DMS153 (cell line): ENCODE measurements at regions not wholly inside any gene's neighbourhood (a gene's known extent, or its start where the extent isn't known, plus 50 kb on each side); places are given as distances from the start of the nearest gene placed in this dataset.
A peak's percentile ranks its signal among the peaks of the same experiment; 100 is the strongest.

Experiments used
- DNase-seq: peaks from one replicate; lab custom pipeline; 2025; lab: John Stamatoyannopoulos, UW

GRCh38 chr1:208848854-208849253 lies 604.7 kb upstream of the PLXNA2 start:
- DNase-seq = no peak

- DNase-seq = no peak
These were observed 606.3 kb upstream of the PLXNA2 start for GRCh38 chr1:208850442-208850841.

GRCh38 chr1:208851366-208851765 lies 607.2 kb upstream of the PLXNA2 start:
- peak; percentile 26 for DNase-seq

DNA sequence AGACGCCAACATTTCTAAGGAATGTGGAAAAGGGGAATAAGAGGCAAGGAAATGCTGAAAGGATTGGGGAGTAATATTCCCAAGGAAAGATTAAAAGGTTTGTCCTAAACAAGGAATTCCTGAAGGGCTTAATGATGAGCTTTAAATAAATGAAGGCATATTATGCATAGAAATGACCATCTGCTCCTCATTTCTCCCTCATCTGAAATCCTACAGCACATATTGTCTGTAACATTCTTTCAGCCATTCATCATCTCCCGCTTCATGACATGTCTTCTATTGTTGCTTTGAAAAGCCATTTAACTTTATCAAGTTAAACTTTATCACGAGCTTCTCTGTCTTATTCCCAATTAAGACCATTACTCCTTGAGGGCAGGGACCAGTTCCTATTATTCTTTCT lies 608.7 kb upstream of the PLXNA2 start:
- no peak for DNase-seq

DNA sequence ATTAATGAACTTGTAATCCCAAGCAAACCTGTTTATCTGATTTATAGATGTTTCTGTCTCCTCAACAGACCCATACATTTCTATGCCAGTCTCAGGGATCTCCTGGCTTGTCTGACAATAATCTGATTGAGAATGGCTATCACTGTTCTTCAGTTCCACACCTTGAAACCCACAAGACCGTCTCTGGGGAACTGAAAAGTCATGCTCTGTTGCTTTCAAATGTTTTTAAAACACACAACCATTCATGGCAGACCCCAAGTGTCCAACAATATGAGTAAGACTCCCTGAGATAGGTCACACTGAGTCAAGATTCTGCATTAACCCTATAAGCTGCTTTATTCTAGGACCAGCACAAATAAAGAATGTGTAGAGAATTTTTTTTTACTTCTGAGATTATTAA lies 611.2 kb upstream of the PLXNA2 start:
- DNase-seq = no peak

DNA sequence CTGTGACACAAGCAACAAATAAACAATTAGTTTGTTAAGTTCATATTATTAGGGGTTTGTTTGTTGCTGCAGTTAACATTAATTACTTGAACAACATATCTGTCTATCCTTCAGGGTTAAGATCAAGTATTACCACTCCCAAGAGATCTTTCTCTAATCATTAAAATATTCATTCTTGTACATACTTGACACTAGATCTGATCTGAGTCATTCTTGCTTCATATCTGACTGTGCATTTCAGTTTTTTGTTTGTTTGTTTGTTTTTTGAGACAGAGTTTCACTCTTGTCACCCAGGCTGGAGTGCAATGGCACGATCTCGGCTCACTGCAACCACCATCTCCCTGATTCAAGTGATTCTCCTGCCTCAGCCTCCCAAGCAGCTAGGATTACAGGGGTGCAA lies 613.3 kb upstream of the PLXNA2 start:
- DNase-seq = no peak

DNA sequence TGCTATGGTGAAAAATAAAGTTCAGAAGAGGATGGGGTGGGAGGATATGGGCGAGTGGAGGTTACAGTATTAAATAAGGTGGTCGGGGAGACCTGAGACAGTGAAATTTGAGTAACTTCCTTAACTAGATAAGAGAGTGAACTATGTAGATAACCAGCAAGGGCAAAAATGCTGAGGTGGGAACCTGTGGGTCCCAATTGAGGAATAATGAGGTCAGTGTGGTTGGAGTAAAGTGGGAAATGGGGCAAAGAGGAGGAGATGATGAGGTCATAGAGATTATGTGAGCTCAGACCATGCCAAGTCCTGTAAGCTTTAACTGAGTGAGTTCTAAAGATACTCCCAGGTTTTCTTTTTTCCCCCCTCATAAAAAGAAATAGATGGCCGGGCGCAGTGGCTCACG lies 614.6 kb upstream of the PLXNA2 start:
- no peak for DNase-seq

- DNase-seq = no peak
These were observed 620.3 kb upstream of the PLXNA2 start for GRCh38 chr1:208864366-208864965.

DNA sequence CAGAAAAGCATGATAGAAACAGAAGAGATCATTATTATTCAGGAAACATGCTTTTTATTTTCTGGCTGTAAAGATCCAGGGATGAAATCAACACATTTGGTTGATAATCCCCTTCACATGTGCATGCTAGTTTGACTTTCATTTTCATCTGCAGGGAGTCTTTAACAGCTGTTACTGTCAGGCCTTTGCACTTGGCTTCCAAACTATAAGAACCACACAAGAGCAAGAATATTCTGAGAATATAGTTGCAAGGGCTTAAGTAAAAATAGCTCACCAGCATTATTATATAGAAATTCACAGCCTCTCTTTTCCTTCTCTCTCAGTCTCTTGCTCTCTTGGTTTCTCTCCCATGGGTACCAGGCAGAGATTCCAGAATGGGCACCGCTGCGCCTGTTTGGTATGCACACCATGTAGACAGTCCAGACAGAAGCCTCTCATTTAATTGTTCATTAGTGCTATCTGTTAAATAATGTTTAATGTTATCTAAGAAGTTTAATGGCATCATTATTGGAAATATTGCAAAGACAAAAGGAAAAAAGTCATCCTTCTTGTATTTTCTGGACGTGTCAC lies 622.3 kb upstream of the PLXNA2 start:
- DNase-seq = no peak

GRCh38 chr1:208868554-208868953 lies 624.4 kb upstream of the PLXNA2 start:
- no peak for DNase-seq

- no peak for DNase-seq
These were observed 630.7 kb upstream of the PLXNA2 start for GRCh38 chr1:208874915-208875314.

DNA sequence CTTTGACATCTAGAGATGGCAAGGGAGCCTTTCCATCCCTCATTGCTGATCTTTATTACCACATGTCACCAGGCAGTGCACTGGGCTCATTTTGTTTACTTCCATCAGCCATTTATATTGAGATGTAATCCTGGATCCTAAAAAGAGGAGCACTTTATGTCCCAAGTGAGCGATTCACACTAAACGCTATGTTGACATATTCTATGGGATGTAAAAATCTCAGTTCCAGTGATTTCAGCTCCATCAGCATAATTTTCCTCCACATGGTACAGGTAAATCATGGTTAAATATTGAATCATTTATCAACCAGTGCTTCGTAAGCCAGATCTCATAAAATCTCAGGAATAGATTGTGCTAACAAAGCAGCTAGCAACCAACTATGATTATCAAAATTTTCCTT lies 634.8 kb upstream of the PLXNA2 start:
- no peak for DNase-seq

DNA sequence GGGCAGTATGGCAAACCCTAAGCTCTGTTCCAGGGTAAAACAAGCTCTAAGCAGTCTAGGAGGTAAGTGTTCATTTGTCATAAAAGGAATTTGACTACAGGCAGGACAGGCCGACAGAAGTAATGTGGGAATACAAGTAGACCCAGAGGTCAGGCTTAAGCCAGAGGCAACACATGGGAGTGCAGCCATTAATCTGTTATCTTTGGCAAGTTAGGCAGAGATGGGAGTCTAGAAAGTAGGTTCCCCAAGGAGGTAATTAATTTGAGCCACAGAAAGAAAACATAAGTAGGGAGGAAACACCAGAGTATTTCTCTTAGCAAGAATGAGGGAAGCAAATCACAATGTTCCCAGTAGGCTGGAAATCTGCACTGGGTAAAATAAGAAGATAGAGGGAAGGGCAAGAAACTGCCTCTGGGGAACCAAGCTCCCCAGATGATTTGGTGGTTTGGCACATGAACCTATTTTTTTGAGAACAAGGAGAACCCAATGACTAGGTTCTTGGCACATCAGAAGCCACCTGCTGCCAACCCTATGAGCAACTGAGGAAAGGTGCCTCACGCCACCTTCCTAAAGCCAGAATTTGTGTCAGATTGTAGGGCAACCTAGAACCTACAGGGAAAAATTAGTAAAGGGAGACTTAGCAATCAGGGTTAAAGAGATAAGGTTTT lies 636.4 kb upstream of the PLXNA2 start:
- DNase-seq = no peak

- no peak for DNase-seq
These were observed 640.9 kb upstream of the PLXNA2 start for GRCh38 chr1:208885060-208885459.

GRCh38 chr1:208885650-208886049 lies 641.5 kb upstream of the PLXNA2 start:
- DNase-seq = no peak

DNA sequence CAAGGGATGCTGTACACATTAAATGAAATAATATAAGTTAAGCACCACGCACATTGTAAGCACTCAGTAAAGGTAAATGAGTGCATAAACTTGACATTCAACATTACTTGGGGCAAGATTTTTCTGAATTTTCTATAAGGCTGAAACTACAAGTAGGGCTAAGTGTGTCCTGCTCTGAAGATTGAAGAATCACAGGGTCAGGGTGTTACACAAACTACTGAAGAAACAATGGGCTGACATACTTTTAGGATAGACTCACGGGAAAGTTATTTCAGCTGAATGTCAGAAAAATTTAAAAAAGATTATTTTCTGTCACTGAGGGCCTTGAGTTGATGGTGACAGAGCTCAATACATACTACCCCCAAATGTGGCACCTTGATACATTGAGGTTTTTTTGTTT lies 644.2 kb upstream of the PLXNA2 start:
- DNase-seq = no peak

DNA sequence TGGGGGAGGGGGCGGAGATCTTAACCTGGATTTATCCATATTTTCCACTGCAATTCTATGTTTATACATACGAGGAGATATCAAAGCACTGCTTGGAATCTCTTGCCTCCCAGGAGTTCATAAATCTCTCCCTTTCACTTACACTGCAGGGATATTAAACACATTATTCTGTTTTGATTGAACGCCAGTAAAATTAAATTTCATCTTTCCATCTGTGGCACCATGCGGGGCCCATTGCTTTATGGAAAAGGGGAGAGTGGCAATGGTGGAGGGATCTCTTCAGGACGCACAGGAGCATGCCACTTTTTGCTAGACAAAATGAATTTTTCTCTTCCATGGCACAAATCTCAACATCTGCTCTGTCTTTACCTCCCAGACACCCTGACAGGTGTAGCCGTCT lies 648.0 kb upstream of the PLXNA2 start:
- no peak for DNase-seq

DNA sequence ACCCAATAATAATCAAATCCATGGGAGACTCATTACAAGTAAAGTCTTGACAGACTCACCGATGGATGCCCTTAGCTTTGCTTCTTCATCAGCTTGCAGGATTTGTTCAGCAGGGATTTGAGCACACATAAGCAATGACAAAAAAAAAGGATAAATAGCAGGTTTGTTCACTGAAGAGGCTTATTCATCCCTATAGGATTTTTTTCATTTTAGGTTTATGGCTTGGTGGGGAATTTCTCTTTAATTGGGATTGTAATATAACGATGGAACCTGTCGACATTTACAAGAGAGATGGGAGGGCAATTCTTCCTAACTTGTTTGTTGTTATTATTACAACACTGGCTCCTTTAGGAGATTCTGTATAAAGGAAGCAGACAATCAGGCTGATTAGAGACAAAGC lies 649.1 kb upstream of the PLXNA2 start:
- no peak for DNase-seq

- no peak for DNase-seq
These were observed 651.0 kb upstream of the PLXNA2 start for GRCh38 chr1:208895181-208895580.

DNA sequence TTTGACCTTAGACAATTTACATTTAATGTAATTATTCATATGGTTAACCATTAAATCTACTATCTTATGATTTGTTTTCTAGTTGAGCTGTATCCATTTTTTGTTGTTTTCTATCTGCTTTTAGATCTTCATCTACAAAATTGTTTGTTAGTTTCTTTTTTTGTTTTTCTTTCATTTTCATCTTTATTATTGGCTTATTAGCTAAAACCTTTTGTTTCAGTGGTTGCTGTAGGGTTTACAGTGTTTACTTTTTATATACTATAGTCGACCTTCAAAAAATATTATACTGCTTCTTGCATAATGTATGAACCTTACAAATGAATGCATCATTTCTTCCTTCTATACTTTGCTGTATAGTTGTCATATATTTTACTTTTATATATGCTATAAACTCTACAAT lies 651.6 kb upstream of the PLXNA2 start:
- no peak for DNase-seq

GRCh38 chr1:208896768-208897167 lies 652.6 kb upstream of the PLXNA2 start:
- no peak for DNase-seq

DNA sequence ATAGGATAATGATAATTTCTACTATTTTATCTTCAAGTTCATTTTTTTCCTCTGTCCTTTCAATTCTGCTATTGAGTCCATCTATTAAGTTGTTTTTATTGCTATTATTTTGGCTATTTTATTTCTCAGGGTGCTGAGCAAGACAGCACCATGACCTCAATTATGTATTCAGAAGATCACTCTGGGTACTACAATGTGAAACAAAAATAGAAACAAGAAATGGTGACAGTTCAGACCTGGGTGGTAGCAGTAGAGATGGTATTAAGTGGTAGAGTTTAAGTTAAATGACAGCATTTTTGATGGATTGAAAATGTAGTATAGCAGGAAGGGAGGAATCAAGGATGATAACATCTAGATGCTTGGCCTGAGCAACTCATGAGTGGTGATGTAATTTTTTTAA lies 655.3 kb upstream of the PLXNA2 start:
- no peak for DNase-seq

GRCh38 chr1:208903251-208903905 lies 659.2 kb upstream of the PLXNA2 start:
- no peak for DNase-seq
